Chondrocyte (in vitro differentiated cells): ENCODE measurements at regions not wholly inside any gene's neighbourhood (a gene's known extent, or its start where the extent isn't known, plus 50 kb on each side); places are given as distances from the start of the nearest gene placed in this dataset.
A peak's percentile ranks its signal among the peaks of the same experiment; 100 is the strongest.

Source experiments
- DNase-seq: peaks from one replicate; pipeline ENCODE4 v3.0.0; 2021; ENCODE audit warnings: mixed read lengths, low spot score
- H3K27ac Mint-ChIP-seq: one replicate; pipeline ENCODE4 v1.8.0; 2021; ENCODE audit warnings: mild to moderate bottlenecking, moderate library complexity, mixed read lengths; ENCODE audit not compliant: unreplicated experiment
- H3K27me3 Mint-ChIP-seq: 2 replicates; pipeline ENCODE4 v1.8.0; 2021; ENCODE audit warnings: low read depth, mixed read lengths
- H3K36me3 Mint-ChIP-seq: 2 replicates; pipeline ENCODE4 v1.8.0; 2021; ENCODE audit warnings: low read depth, mixed read lengths
- H3K4me1 Mint-ChIP-seq: 2 replicates; pipeline ENCODE4 v1.8.0; 2021; ENCODE audit warnings: low read depth, mild to moderate bottlenecking, mixed read lengths
- H3K4me3 Mint-ChIP-seq: one replicate; pipeline ENCODE4 v1.8.0; 2021; ENCODE audit warnings: mild to moderate bottlenecking, moderate library complexity, mixed read lengths; ENCODE audit not compliant: unreplicated experiment
- H3K9me3 Mint-ChIP-seq: 2 replicates; pipeline ENCODE4 v1.8.0; 2021; ENCODE audit warnings: low read depth, mixed read lengths
- CTCF ChIP-seq: fragments of 200-600 bp; sonication (generic); IDR thresholded peaks from 2 replicates; pipeline ENCODE4 v1.5.0; 2021; ENCODE audit warnings: antibody characterized with exemption, mild to moderate bottlenecking, moderate library complexity

- no peak for DNase-seq
- peaks cover 5% of the 10 kb centered on the region for H3K9me3 Mint-ChIP-seq
- no peaks in the 10 kb centered on the region for H3K27me3 Mint-ChIP-seq
- no peaks in the 10 kb centered on the region for H3K36me3 Mint-ChIP-seq
- TF ChIP-seq CTCF = no peak
- H3K4me3 Mint-ChIP-seq = no peak overlapping the region
- H3K4me1 Mint-ChIP-seq = peaks cover 37% of the 10 kb centered on the region
- H3K27ac Mint-ChIP-seq = no peak overlapping the region
Measured at GRCh38 chr2:133720429-133720828, 152.2 kb upstream of the NCKAP5 start.

- Mint-ChIP-seq H3K4me1 (peaks cover 37% of the 10 kb centered on the region), H3K36me3 (no peaks in the 10 kb centered on the region), H3K9me3 (peaks cover 5% of the 10 kb centered on the region), H3K27me3 (no peaks in the 10 kb centered on the region), H3K4me3 (no peak overlapping the region), H3K27ac (no peak overlapping the region)
- no peak for DNase-seq
- TF ChIP-seq CTCF = peak; percentile 24
Measured at GRCh38 chr2:133721118-133721517, 152.9 kb upstream of the NCKAP5 start.

GRCh38 chr2:133723133-133723532 lies 154.9 kb upstream of the NCKAP5 start:
- H3K36me3 Mint-ChIP-seq = no peaks in the 10 kb centered on the region
- no peaks in the 10 kb centered on the region for H3K27me3 Mint-ChIP-seq
- peaks cover 5% of the 10 kb centered on the region for H3K9me3 Mint-ChIP-seq
- TF ChIP-seq CTCF = no peak
- no peak for DNase-seq
- no peak overlapping the region for H3K4me3 Mint-ChIP-seq
- H3K4me1 Mint-ChIP-seq = peaks cover 35% of the 10 kb centered on the region
- no peak overlapping the region for H3K27ac Mint-ChIP-seq

- H3K36me3 Mint-ChIP-seq = no peaks in the 10 kb centered on the region
- H3K4me1 Mint-ChIP-seq = peaks cover 1% of the 10 kb centered on the region
- no peaks in the 10 kb centered on the region for H3K27me3 Mint-ChIP-seq
- no peak overlapping the region for H3K27ac Mint-ChIP-seq
- H3K4me3 Mint-ChIP-seq = no peak overlapping the region
- peaks cover 2% of the 10 kb centered on the region for H3K9me3 Mint-ChIP-seq
- no peak for DNase-seq
- TF ChIP-seq CTCF = no peak
Measured at GRCh38 chr2:133726973-133727372, 158.7 kb upstream of the NCKAP5 start.

- Mint-ChIP-seq H3K27me3 (no peaks in the 10 kb centered on the region), H3K4me3 (no peak overlapping the region), H3K36me3 (no peaks in the 10 kb centered on the region), H3K27ac (no peak overlapping the region), H3K4me1 (peaks cover 26% of the 10 kb centered on the region), H3K9me3 (no peaks in the 10 kb centered on the region)
- no peak for DNase-seq
- no peak for TF ChIP-seq CTCF
Measured at GRCh38 chr2:133732059-133732458, 163.8 kb upstream of the NCKAP5 start.
